SU-DHL-6 (cell line): ENCODE measurements at regions not wholly inside any gene's neighbourhood (a gene's known extent, or its start where the extent isn't known, plus 50 kb on each side); places are given as distances from the start of the nearest gene placed in this dataset.

Experiments
- H2AFZ ChIP-seq: fragments of 200-600 bp; sonication (generic); 2 replicates; pipeline ENCODE4 v1.6.1; 2014; ENCODE audit warnings: low read depth, mild to moderate bottlenecking, moderate library complexity, mixed read lengths, antibody characterized with exemption, low read length; ENCODE audit not compliant: severe bottlenecking
- H3F3A ChIP-seq: fragments of 200-600 bp; shearing (Covaris generic); 2 replicates; pipeline ENCODE4 v1.6.0; 2016; ENCODE audit warnings: antibody characterized with exemption, mild to moderate bottlenecking; ENCODE audit not compliant: insufficient read depth
- H3K27ac ChIP-seq: fragments of 200-600 bp; sonication (generic); 2 replicates; pipeline ENCODE4 v1.5.1; 2016; ENCODE audit warnings: low read depth, mild to moderate bottlenecking, low read length, moderate library complexity, mixed read lengths
- H3K27me3 ChIP-seq: fragments of 200-600 bp; sonication (generic), shearing (Covaris generic); 2 replicates; pipeline ENCODE4 v1.6.0; 2014; ENCODE audit warnings: mild to moderate bottlenecking, low read length
- H3K36me3 ChIP-seq: fragments of 200-600 bp; sonication (generic); 2 replicates; pipeline ENCODE4 v1.6.1; 2014; ENCODE audit warnings: mild to moderate bottlenecking, low read length, mixed read lengths
- H3K4me2 ChIP-seq: fragments of 300-600, 200-600 bp; shearing (Covaris generic), sonication (generic); 2 replicates; pipeline ENCODE4 v1.6.0; 2014; ENCODE audit warnings: low read length, low read depth, mild to moderate bottlenecking; ENCODE audit not compliant: poor library complexity, severe bottlenecking
- H3K4me3 ChIP-seq: fragments of 200-600 bp; sonication (generic); 2 replicates; pipeline ENCODE4 v1.5.1; 2014; ENCODE audit warnings: antibody characterized with exemption, low read length, mild to moderate bottlenecking, mixed read lengths; ENCODE audit not compliant: insufficient read depth, poor library complexity, severe bottlenecking
- H3K79me2 ChIP-seq: fragments of 200-600 bp; sonication (generic); 2 replicates; pipeline ENCODE4 v1.6.1; 2014; ENCODE audit warnings: mild to moderate bottlenecking, low read length, moderate library complexity; ENCODE audit not compliant: insufficient read depth
- H3K9ac ChIP-seq: fragments of 200-600 bp; sonication (generic); 2 replicates; pipeline ENCODE4 v1.7.0; 2014; ENCODE audit warnings: mild to moderate bottlenecking, low read length
- H3K9me2 ChIP-seq: fragments of 200-600 bp; sonication (generic); replicated peaks from 2 replicates; pipeline ENCODE4 v1.6.1; 2014; ENCODE audit warnings: low read length; ENCODE audit not compliant: insufficient read depth
- H3K9me3 ChIP-seq: fragments of 200-600 bp; sonication (generic); 2 replicates; pipeline ENCODE4 v1.6.1; 2014; ENCODE audit warnings: low read length, mixed read lengths; ENCODE audit not compliant: insufficient read depth
- H4K20me1 ChIP-seq: fragments of 200-600 bp; sonication (generic); 2 replicates; pipeline ENCODE4 v1.6.1; 2014; ENCODE audit warnings: low read depth, mild to moderate bottlenecking, antibody characterized with exemption, low read length, moderate library complexity, mixed read lengths
- EZH2phosphoT487 ChIP-seq: fragments of 200-600 bp; sonication (generic), shearing (Covaris generic); conservative IDR thresholded peaks from 2 replicates; pipeline ENCODE4 v1.6.1; 2018; ENCODE audit warnings: mild to moderate bottlenecking, antibody characterized with exemption, low read length, moderate library complexity, mixed read lengths
- TF ChIP-seq, protein P1 (sequence below): fragments of 200-600 bp; sonication (generic); IDR thresholded peaks from one replicate; pipeline ENCODE4 v1.5.1; 2017; ENCODE audit warnings: antibody characterized with exemption, mild to moderate bottlenecking, low read length, moderate library complexity; ENCODE audit not compliant: insufficient read depth, poor library complexity, severe bottlenecking

GRCh38 chr10:44030132-44030531 lies 354.8 kb downstream of the CXCL12 start:
- no peaks in the 10 kb centered on the region for H3K9me3 ChIP-seq
- H4K20me1 ChIP-seq: no peaks in the 10 kb centered on the region
- H3K4me2 ChIP-seq: no peak overlapping the region
- no peaks in the 10 kb centered on the region for H3K36me3 ChIP-seq
- no peak overlapping the region for H3K27ac ChIP-seq
- H2AFZ ChIP-seq: no peak overlapping the region
- no peaks in the 10 kb centered on the region for H3K9me2 ChIP-seq
- H3F3A ChIP-seq: no peaks in the 10 kb centered on the region
- no peak overlapping the region for H3K4me3 ChIP-seq
- TF ChIP-seq, protein P1, sequence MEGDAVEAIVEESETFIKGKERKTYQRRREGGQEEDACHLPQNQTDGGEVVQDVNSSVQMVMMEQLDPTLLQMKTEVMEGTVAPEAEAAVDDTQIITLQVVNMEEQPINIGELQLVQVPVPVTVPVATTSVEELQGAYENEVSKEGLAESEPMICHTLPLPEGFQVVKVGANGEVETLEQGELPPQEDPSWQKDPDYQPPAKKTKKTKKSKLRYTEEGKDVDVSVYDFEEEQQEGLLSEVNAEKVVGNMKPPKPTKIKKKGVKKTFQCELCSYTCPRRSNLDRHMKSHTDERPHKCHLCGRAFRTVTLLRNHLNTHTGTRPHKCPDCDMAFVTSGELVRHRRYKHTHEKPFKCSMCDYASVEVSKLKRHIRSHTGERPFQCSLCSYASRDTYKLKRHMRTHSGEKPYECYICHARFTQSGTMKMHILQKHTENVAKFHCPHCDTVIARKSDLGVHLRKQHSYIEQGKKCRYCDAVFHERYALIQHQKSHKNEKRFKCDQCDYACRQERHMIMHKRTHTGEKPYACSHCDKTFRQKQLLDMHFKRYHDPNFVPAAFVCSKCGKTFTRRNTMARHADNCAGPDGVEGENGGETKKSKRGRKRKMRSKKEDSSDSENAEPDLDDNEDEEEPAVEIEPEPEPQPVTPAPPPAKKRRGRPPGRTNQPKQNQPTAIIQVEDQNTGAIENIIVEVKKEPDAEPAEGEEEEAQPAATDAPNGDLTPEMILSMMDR: no peak
- TF ChIP-seq EZH2phosphoT487: no peak
- no peaks in the 10 kb centered on the region for H3K27me3 ChIP-seq
- H3K79me2 ChIP-seq: no peaks in the 10 kb centered on the region
- H3K9ac ChIP-seq: no peak overlapping the region

DNA sequence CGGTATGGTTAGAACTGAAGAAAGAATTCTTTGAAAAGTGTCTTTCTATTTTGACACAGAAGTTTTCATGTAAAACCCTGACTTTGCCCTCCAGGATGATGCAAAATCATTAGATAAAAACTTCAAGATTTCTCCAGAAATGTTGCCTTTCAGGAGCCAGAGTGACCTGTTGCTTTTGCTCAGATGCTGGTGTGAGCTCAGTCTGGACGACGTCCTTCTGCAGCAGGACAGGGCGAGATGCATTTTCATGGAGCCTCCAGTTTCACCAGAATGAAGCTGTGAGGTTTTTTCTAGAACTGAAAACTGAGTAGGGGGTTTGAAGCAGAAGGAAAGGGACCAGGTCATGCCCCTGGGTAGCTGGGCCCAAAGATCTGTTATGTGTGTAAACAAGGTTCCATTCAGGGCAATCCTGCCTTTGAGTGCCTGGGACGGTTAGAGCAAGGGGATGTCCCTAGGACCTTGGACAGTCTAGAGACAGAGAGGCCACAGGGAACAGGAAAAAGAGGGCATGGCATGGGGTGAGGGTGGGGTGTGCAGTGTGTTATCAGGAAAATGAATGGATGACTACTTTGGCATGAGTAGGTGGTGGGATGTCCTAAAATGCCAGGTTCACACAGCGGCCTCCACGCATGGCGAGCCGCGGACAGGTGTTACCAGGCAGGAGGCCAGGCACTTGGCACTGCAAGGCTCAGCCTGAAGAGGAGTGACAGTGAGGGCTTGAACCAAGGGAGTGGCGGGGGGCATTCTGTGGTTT lies 356.3 kb downstream of the CXCL12 start:
- H2AFZ ChIP-seq: no peak overlapping the region
- no peaks in the 10 kb centered on the region for H3K9me2 ChIP-seq
- H3K27me3 ChIP-seq: no peaks in the 10 kb centered on the region
- H3K4me2 ChIP-seq: no peak overlapping the region
- no peak overlapping the region for H3K27ac ChIP-seq
- H3K79me2 ChIP-seq: no peaks in the 10 kb centered on the region
- H3K9me3 ChIP-seq: no peaks in the 10 kb centered on the region
- no peak overlapping the region for H3K4me3 ChIP-seq
- H4K20me1 ChIP-seq: no peaks in the 10 kb centered on the region
- no peak overlapping the region for H3K9ac ChIP-seq
- H3F3A ChIP-seq: no peaks in the 10 kb centered on the region
- H3K36me3 ChIP-seq: no peaks in the 10 kb centered on the region
- no peak for TF ChIP-seq EZH2phosphoT487
- TF ChIP-seq, protein P1: no peak

- Histone ChIP-seq H3K9ac (no peak overlapping the region), H3F3A (no peaks in the 10 kb centered on the region), H3K9me2 (no peaks in the 10 kb centered on the region), H3K4me2 (no peak overlapping the region), H3K4me3 (no peak overlapping the region), H3K27me3 (no peaks in the 10 kb centered on the region), H3K36me3 (no peaks in the 10 kb centered on the region), H4K20me1 (no peaks in the 10 kb centered on the region), H2AFZ (no peak overlapping the region), H3K79me2 (no peaks in the 10 kb centered on the region), H3K27ac (no peak overlapping the region), H3K9me3 (no peaks in the 10 kb centered on the region)
- no peak for TF ChIP-seq EZH2phosphoT487
- TF ChIP-seq, protein P1: no peak
Observed at GRCh38 chr10:44024356-44025116, 360.4 kb downstream of the CXCL12 start.
